ENCODE measurements at regions not wholly inside any gene's neighbourhood (a gene's known extent, or its start where the extent isn't known, plus 50 kb on each side); places are given as distances from the start of the nearest gene placed in this dataset.

DNA sequence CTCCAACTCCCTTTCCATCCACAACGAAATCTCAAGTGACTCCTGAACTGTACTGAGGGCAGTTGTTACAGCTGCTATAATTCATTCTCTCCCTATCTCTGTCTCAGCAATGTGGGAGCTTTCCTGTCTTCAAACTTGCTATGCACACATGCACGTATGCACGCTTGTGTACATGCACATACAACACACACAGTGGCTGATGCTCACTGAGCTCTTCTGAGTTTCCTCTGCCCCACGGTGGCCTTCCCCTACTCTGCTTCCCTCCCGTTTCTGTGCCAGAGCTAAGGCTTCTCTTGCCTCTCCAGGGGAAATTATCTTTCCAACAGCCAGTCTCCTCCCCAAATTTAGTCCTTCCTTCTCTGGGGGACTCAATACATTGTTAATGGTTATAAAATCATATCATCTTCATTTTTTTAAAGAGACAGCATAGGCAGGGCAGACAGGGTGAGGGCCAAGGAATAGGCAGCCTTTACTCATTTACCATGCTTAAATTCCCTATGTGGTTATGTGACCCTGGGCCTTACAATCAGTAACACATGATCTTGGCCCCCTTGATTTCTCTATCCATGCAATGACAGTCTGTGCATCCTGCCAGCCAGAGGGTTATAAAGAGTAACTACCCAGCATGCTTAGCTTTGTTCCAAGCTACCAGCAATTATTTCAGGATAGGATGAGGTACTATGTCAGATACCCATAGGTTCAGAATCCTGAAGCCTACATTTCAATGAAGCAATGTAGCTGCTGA lies 111.9 kb upstream of the HMGA2 start:
- TF ChIP-seq, protein P1, sequence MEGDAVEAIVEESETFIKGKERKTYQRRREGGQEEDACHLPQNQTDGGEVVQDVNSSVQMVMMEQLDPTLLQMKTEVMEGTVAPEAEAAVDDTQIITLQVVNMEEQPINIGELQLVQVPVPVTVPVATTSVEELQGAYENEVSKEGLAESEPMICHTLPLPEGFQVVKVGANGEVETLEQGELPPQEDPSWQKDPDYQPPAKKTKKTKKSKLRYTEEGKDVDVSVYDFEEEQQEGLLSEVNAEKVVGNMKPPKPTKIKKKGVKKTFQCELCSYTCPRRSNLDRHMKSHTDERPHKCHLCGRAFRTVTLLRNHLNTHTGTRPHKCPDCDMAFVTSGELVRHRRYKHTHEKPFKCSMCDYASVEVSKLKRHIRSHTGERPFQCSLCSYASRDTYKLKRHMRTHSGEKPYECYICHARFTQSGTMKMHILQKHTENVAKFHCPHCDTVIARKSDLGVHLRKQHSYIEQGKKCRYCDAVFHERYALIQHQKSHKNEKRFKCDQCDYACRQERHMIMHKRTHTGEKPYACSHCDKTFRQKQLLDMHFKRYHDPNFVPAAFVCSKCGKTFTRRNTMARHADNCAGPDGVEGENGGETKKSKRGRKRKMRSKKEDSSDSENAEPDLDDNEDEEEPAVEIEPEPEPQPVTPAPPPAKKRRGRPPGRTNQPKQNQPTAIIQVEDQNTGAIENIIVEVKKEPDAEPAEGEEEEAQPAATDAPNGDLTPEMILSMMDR (conservative IDR thresholded peaks at IDR 0.05), result no peak
- no peak overlapping the region for H3K4me3 Mint-ChIP-seq
- H3K36me3 Mint-ChIP-seq (ENCODE audit: low read depth), result no peaks in the 10 kb centered on the region
- no peak for DNase-seq (ENCODE audit: low read depth, low spot score)
- H3K27me3 Mint-ChIP-seq (ENCODE audit: low read depth), result no peaks in the 10 kb centered on the region
- H3K27ac Mint-ChIP-seq (ENCODE audit: unreplicated experiment), result no peak overlapping the region
- no peaks in the 10 kb centered on the region for H3K9me3 Mint-ChIP-seq
- H3K4me1 Mint-ChIP-seq, result peaks cover 12% of the 10 kb centered on the region

DNA sequence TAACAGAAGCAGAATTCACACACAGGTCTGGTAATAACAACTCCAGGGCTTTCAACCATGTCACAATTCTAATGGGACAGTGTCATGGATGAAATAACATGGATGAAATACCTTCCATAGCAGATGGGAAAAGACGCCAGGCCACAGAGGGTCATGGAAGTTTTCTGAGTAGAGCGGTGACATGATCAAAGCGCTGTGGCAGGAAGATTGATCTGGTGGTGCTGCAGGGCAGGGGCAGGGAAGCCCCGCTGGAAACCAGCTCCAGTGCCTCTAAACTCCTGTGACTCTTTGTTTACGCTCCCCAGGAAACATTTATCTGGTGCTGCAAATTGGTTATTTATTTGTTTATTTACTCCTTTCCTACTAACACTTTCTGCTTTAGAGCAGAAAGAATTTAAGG lies 108.3 kb upstream of the HMGA2 start:
- Mint-ChIP-seq H3K4me1 (peaks cover 17% of the 10 kb centered on the region), H3K36me3 (ENCODE audit: low read depth) (no peaks in the 10 kb centered on the region), H3K9me3 (peaks cover 3% of the 10 kb centered on the region), H3K27me3 (ENCODE audit: low read depth) (peaks cover 2% of the 10 kb centered on the region), H3K4me3 (no peak overlapping the region), H3K27ac (ENCODE audit: unreplicated experiment) (no peak overlapping the region)
- TF ChIP-seq, protein P1 (conservative IDR thresholded peaks at IDR 0.05), result no peak
- DNase-seq (ENCODE audit: low read depth, low spot score), result no peak

- TF ChIP-seq, protein P1 (conservative IDR thresholded peaks at IDR 0.05), result no peak
- Mint-ChIP-seq H3K4me1 (peaks cover 20% of the 10 kb centered on the region), H3K9me3 (peaks cover 3% of the 10 kb centered on the region), H3K36me3 (ENCODE audit: low read depth) (no peaks in the 10 kb centered on the region), H3K27ac (ENCODE audit: unreplicated experiment) (no peak overlapping the region), H3K27me3 (ENCODE audit: low read depth) (peaks cover 22% of the 10 kb centered on the region), H3K4me3 (no peak overlapping the region)
- DNase-seq (ENCODE audit: low read depth, low spot score), result no peak
Measured at GRCh38 chr12:65720136-65721130, 103.8 kb upstream of the HMGA2 start.

DNA sequence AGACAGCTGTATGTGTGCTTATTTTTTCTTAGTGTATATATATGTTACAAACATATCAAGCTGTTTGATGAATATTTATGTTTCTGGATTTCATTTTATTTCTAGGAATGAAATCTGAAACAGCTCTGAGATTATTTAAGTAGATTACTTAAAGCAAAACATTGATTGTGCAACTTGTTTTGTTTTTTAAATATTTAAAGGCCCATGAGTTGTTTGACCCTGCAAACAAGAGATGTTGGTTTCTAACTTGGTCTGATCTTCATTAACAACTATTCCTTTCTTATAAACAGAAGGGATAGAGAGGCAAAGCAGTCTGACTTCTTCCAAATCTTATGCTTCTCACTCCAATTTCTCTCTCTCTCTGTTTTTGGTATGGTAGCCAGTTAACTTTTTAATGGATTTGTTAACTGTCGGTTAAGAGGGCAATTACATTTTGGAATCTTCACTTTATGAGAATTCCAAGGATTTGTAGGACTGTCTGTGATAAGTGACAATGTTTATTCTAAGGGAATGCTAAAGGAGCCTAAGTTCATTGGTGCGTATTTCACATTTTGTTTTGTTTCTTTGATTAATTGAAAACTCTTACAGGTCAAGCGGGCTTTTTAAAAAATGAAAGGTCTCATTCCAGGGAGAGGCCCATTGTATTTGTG lies 102.6 kb upstream of the HMGA2 start:
- Mint-ChIP-seq H3K27me3 (ENCODE audit: low read depth) (peaks cover 31% of the 10 kb centered on the region), H3K27ac (ENCODE audit: unreplicated experiment) (no peak overlapping the region), H3K9me3 (peaks cover 3% of the 10 kb centered on the region), H3K4me1 (peaks cover 16% of the 10 kb centered on the region), H3K4me3 (no peak overlapping the region), H3K36me3 (ENCODE audit: low read depth) (no peaks in the 10 kb centered on the region)
- TF ChIP-seq, protein P1 (conservative IDR thresholded peaks at IDR 0.05), result no peak
- no peak for DNase-seq (ENCODE audit: low read depth, low spot score)

- TF ChIP-seq, protein P1 (conservative IDR thresholded peaks at IDR 0.05), result no peak
- no peak overlapping the region for H3K4me3 Mint-ChIP-seq
- H3K9me3 Mint-ChIP-seq, result no peaks in the 10 kb centered on the region
- DNase-seq (ENCODE audit: low read depth, low spot score), result no peak
- H3K36me3 Mint-ChIP-seq (ENCODE audit: low read depth), result no peaks in the 10 kb centered on the region
- peaks cover 66% of the 10 kb centered on the region for H3K27me3 Mint-ChIP-seq (ENCODE audit: low read depth)
- H3K4me1 Mint-ChIP-seq, result peaks cover 30% of the 10 kb centered on the region
- H3K27ac Mint-ChIP-seq (ENCODE audit: unreplicated experiment), result no peak overlapping the region
Measured at GRCh38 chr12:65725376-65725775, 98.9 kb upstream of the HMGA2 start.

Data from neural crest cell (in vitro differentiated cells).